GM10266 (cell line): ENCODE measurements at regions not wholly inside any gene's neighbourhood (a gene's known extent, or its start where the extent isn't known, plus 50 kb on each side); places are given as distances from the start of the nearest gene placed in this dataset.

ENCODE experiments used
- DNase-seq: peaks from one replicate; pipeline ENCODE4 v3.0.0; 2012; ENCODE audit errors: extremely low spot score
- CTCF ChIP-seq: IDR thresholded peaks from 2 replicates; pipeline ENCODE4 v1.5.1; 2012; ENCODE audit warnings: mild to moderate bottlenecking, low read depth; ENCODE audit not compliant: control insufficient read depth, insufficient read depth; ENCODE audit errors: missing control alignments

- TF ChIP-seq CTCF: no peak
- DNase-seq: no peak
Observed at GRCh38 chr3:18635215-18635614, 210.1 kb upstream of the SATB1 start.

DNA sequence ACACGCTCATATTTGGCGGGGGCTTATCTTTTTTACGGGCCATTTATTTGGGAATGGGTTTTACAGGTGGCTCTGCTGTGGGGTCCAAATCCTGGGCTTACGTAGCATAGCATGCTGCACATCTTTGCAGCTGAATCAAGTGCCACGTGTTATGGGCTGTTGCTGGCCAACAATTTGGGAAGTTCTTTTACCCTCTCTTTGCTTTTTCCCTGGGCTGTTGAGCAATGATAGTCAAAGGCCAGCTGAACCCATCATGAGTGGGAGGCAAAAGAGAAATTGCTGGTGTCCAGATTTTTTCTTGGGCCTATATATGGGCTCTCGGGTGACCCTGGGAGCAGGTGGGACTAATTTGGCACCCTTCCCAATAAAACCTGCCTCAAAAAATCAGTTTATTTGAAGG, 209.3 kb upstream of the SATB1 start:
- TF ChIP-seq CTCF: no peak
- no peak for DNase-seq

GRCh38 chr3:18633002-18633401, 207.9 kb upstream of the SATB1 start:
- TF ChIP-seq CTCF: no peak
- no peak for DNase-seq

DNA sequence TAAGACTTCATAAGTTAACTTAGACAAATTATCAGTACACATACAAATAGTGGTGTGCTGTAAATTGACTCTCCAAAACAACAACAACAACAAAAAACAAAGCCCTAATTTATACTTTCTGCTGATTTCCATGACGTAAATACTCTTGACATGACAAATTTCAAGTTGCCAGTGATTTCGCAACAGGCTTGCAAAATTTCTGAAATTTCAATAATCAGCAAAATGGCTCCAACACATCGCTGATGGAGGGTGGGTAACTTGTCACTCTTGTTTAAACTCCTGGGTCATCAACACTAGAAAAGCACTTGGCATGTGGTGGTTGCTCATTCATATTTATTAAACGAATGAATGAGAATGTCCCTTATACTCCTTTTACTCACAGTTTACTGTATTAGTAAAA, 205.2 kb upstream of the SATB1 start:
- TF ChIP-seq CTCF: no peak
- no peak for DNase-seq

DNA sequence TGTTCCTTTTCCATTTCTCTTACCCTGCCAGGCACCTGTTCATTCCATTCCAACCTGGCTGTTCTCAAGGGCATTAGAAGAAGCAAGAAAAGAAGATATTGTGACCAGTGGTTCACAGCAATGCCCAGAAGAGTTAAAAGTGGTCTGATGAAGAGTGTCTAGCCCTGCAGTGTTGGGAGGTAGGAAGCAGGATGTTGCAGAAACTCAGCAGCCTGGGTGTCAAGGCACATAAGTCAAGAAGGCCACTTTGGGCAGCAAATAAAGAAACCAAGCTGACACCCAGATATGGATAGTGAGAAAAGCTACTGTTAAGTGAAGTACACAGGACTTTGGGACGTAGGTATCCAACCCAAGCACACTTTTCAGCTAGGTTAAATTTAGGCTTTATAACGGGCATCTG, 199.9 kb upstream of the SATB1 start:
- TF ChIP-seq CTCF: no peak
- no peak for DNase-seq

DNA sequence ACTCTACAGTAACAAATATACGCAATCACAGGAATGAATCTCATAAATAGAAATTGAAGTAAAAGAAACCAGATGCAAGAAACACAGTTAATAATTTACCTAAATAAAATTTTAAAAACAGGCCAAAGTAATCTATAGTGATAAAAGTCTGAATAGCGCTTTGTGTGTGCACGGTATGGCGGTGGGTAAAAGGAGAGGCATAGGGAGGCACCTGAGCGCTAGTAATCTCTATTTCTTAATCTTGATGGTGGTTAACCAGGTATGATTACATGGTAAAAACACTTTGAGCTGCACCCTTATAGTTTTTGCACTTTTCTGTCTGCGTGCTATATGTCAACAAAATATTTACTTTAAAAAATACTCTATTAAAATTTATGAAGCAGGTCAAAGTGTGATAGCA, 198.1 kb upstream of the SATB1 start:
- DNase-seq: no peak
- TF ChIP-seq CTCF: no peak

GRCh38 chr3:18618723-18619122, 193.6 kb upstream of the SATB1 start:
- no peak for TF ChIP-seq CTCF
- DNase-seq: no peak
